Left lung (tissue), 4 donors: ENCODE measurements at regions not wholly inside any gene's neighbourhood (a gene's known extent, or its start where the extent isn't known, plus 50 kb on each side); places are given as distances from the start of the nearest gene placed in this dataset.

Experiments
- ATAC-seq: fragments of 200-7000 bp; cut with Tn5 transposase; one replicate; pipeline ENCODE4 v1.9.1; 2020; ENCODE audit warnings: moderate library complexity
- DNase-seq, 4 donors: peaks; one replicate each; pipeline ENCODE4 v3.0.0-alpha.2; 2013 to 2020
- H3K27ac ChIP-seq, 2 donors: fragments of 200-600 bp; sonication (generic) in 1 of 2; one replicate each; pipeline versions ENCODE4 v1.5.0 to v1.8.0; 2020 to 2021
- H3K27me3 ChIP-seq, 2 donors: fragments of 200-600 bp; sonication (generic) in 1 of 2; one replicate each; pipeline versions ENCODE4 v1.5.0 to v1.8.0; 2020 to 2021
- H3K36me3 ChIP-seq, 2 donors: fragments of 200-600 bp; sonication (generic) in 1 of 2; one replicate each; pipeline versions ENCODE4 v1.5.0 to v1.8.0; 2020 to 2021
- H3K4me1 ChIP-seq, 2 donors: fragments of 200-600 bp; one replicate each; pipeline ENCODE4 v1.8.0; 2021
- H3K4me3 ChIP-seq, 2 donors: fragments of 200-600 bp; sonication (generic) in 1 of 2; one replicate each; pipeline versions ENCODE4 v1.5.0 to v1.8.0; 2020 to 2021; ENCODE audit warnings: mild to moderate bottlenecking in 1 of 2
- H3K9me3 ChIP-seq, 2 donors: fragments of 200-600 bp; sonication (generic) in 1 of 2; one replicate each; pipeline versions ENCODE4 v1.5.0 to v1.8.0; 2020 to 2021
- intact Hi-C, 2 donors: fragments of 100-400 bp; cut with DNase I; formaldehyde crosslinking; loops; one replicate each; pipeline versions ENCODE4 v1.11.2 to v1.14.2; 2022
- TF ChIP-seq, protein P1 (sequence below), 2 donors: fragments of 200-600 bp; sonication (generic) in 1 of 2; IDR thresholded peaks; one replicate each; pipeline versions ENCODE4 v1.5.0 to v1.8.0; 2021; ENCODE audit warnings: antibody characterized with exemption in 2 of 2
- donor health status: DM: no; HTN: yes; CAD: no.
- donor health status: DM: no; HTN: no; CAD: no.

DNA sequence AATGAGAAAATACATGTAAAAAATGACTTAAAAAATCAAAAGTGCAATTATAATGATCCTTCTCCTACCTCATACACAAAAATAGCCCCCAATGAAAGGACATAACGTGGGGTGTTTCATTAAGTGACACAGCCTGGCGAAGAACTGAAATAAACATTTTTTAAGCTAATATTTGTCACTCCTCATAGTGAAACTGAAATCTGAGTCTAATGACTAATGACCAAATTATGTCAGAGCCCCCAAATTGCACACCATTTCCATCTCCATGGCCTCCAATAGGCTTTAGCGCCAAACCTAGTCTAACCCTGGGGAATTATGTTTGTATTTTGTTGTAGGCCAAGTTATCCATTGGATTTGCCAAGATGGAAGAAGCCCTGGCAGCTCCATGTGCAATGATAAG, 119.1 kb downstream of the WT1 start:
- DNase-seq (no peak), ATAC-seq (no peak)
- TF ChIP-seq, protein P1, sequence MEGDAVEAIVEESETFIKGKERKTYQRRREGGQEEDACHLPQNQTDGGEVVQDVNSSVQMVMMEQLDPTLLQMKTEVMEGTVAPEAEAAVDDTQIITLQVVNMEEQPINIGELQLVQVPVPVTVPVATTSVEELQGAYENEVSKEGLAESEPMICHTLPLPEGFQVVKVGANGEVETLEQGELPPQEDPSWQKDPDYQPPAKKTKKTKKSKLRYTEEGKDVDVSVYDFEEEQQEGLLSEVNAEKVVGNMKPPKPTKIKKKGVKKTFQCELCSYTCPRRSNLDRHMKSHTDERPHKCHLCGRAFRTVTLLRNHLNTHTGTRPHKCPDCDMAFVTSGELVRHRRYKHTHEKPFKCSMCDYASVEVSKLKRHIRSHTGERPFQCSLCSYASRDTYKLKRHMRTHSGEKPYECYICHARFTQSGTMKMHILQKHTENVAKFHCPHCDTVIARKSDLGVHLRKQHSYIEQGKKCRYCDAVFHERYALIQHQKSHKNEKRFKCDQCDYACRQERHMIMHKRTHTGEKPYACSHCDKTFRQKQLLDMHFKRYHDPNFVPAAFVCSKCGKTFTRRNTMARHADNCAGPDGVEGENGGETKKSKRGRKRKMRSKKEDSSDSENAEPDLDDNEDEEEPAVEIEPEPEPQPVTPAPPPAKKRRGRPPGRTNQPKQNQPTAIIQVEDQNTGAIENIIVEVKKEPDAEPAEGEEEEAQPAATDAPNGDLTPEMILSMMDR (IDR thresholded peaks at IDR 0.05), result no peak
- Histone ChIP-seq H3K4me3 (no peak overlapping the region), H3K36me3 (no peaks in the 10 kb centered on the region), H3K27me3 (peaks cover 0 to 3% of the 10 kb centered on the region in 2 donors), H3K4me1 (no peaks in the 10 kb centered on the region), H3K27ac (no peak overlapping the region), H3K9me3 (no peaks in the 10 kb centered on the region)
- intact Hi-C loops, result loop anchor here in 1 of 2 donors (10.0 kb wide), 1 partner anchor 469 kb away; no protein-coding TSS in a partner anchor

DNA sequence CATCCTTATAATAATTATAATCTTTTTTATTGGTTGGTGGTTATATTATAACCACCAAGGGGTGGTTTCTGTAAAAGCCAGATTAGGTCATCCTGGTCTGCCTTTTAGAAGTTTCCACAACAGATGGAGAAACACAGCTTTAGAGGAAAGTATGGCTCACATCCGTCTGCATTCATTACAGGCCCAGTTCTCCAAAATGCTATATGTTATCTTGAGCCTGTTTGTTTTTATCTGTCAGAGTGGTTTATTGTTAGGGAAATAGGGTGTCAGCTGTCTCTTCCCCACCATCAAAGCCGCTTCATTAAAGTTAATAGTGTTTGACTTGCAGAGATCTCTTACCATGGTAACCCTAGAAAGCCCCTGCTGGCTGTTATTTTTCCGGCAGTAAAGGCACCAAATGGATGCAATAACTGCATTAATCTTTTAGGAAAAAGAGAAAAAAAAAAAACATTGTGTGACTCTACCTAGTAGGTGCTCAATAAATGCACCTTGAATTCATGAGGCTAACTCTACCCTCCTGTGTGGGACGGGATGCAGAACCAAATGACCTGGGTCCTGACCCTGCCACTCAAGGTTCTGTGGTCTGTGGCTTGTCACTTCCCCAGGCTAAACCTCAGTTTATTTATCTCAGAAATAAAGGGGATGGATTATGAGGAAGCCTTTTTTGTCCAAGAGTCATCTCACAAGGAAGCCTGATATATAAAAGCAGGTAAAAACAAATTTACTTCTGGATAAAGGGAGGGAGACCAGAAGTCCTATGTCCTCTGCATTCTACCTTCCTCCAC, 118.3 kb downstream of the WT1 start:
- no peak for ATAC-seq
- TF ChIP-seq, protein P1 (IDR thresholded peaks at IDR 0.05), result no peak
- intact Hi-C loops, result loop anchor here in 1 of 2 donors (10.0 kb wide), 1 partner anchor 468 kb away; no protein-coding TSS in a partner anchor

DNA sequence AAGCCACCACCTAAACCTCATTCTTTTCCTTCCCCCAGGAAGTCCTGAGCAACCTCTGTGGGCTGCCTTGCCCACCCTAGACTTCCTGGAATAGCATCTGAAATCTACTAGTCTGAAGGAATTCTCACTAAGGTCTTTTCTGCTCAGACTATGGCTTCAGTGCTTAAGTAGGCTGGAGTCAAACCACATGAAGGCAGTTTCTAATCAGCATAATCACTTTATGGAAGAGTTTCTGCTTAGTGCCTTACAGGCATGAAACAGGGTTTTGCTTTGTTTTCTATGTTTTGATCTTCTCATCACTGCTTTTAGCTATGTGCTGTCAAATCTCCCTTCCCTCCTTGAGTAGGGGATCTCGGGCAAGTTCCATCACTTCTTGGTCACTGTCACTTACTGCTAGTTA, 117.7 kb downstream of the WT1 start:
- DNase-seq (no peak), ATAC-seq (no peak)
- H3K36me3 ChIP-seq, result no peaks in the 10 kb centered on the region
- no peak overlapping the region for H3K27ac ChIP-seq
- intact Hi-C loops, result loop anchor here in 1 of 2 donors (10.0 kb wide), 1 partner anchor 467 kb away; no protein-coding TSS in a partner anchor
- H3K9me3 ChIP-seq, result no peaks in the 10 kb centered on the region
- TF ChIP-seq, protein P1 (IDR thresholded peaks at IDR 0.05), result no peak
- H3K27me3 ChIP-seq, result peaks cover 0 to 17% of the 10 kb centered on the region in 2 donors
- H3K4me3 ChIP-seq, result no peak overlapping the region
- no peaks in the 10 kb centered on the region for H3K4me1 ChIP-seq

More for the DNA sequence above, 118.3 kb downstream of the WT1 start:
- no peak for DNase-seq
- Histone ChIP-seq H3K27ac (no peak overlapping the region), H3K4me1 (no peaks in the 10 kb centered on the region), H3K4me3 (no peak overlapping the region), H3K36me3 (no peaks in the 10 kb centered on the region), H3K27me3 (peaks cover 0 to 11% of the 10 kb centered on the region in 2 donors), H3K9me3 (no peaks in the 10 kb centered on the region)

DNA sequence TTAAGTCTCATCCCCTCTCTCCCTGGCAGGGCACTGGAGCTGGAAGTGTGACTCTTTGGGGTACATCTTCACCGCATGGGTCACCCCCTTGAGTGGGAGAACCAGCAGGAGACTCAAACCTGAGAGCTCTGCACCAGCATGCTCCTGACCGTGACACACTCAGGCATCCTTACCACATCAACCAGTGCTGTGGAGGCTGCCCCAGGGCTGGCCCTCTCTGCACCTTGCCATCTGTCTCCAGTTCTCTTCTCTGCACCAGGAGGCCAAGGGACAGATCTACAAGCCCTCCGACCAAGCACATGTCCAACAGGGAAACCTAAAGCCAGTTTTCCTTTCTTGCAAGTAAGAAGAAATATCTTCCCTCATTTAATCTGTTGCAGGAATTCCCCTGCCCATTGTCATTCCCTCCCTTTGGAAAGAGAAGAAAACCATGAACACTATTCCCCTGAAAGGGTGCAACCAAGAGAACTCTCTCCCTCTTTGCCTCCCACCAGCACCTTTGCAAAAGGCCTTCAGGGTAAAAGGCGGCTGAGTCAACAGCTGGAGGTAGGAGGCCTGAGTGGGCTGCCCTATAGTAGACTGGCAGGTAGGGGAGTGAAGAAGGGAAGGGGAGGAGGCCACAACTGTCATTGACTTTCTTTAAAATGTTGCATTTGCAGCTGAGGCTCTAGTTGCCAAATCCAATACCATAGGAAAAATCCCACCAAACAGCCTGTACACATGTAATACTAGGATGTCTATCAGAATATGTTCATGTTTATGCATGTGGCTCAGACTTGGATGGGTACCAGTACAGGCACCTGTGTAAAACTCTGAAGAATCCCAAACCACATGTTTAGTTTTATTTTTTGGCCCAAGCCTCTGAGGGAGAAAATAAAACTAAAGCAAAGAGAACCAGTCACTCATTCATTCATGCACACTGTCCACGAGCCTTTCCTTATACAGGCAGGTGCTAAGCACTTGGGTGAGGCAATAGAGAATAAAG, 117.0 kb downstream of the WT1 start:
- H3K36me3 ChIP-seq, result no peaks in the 10 kb centered on the region
- H3K27me3 ChIP-seq, result peaks cover 0 to 24% of the 10 kb centered on the region in 2 donors
- intact Hi-C loops, result loop anchor here in 1 of 2 donors (10.0 kb wide), 1 partner anchor 466 kb away; no protein-coding TSS in a partner anchor
- no peaks in the 10 kb centered on the region for H3K4me1 ChIP-seq
- H3K9me3 ChIP-seq, result no peaks in the 10 kb centered on the region
- no peak overlapping the region for H3K27ac ChIP-seq
- H3K4me3 ChIP-seq, result no peak overlapping the region
- DNase-seq (no peak), ATAC-seq (no peak)
- TF ChIP-seq, protein P1 (IDR thresholded peaks at IDR 0.05), result no peak

DNA sequence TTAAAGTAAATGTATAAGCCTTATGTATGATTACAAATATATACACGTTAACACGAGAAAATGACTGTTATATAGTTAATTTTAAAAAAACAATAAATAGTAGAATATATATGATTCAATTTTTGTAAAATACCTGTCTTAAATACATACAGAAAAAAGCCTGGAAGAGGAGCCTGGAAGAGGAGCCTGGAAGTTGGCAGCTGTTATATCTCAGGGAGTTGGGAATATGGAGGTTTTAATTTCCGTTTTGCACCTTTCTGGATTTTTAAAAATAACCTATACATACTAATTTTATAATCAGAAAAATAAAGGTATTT, 111.6 kb downstream of the WT1 start:
- no peak overlapping the region for H3K4me3 ChIP-seq
- TF ChIP-seq, protein P1 (IDR thresholded peaks at IDR 0.05), result peak in 1 of 2 donors; percentile 6
- DNase-seq (no peak), ATAC-seq (no peak)
- no peak overlapping the region for H3K27ac ChIP-seq
- no peaks in the 10 kb centered on the region for H3K4me1 ChIP-seq
- intact Hi-C loops, result no loop called here
- peaks cover 0 to 25% of the 10 kb centered on the region in 2 donors for H3K27me3 ChIP-seq
- no peaks in the 10 kb centered on the region for H3K36me3 ChIP-seq
- no peaks in the 10 kb centered on the region for H3K9me3 ChIP-seq
